Stimulated activated naive B cell treated with anti-CD40 and anti-IgM and Interleukin-4, amounts not matched to agents 10 μg/mL and 1 μg/mL and 100 μg/mL, for 72 hours (primary cell): ENCODE measurements at regions not wholly inside any gene's neighbourhood (a gene's known extent, or its start where the extent isn't known, plus 50 kb on each side); places are given as distances from the start of the nearest gene placed in this dataset.
A peak's percentile ranks its signal among the peaks of the same experiment; 100 is the strongest.
"Not testable (repeated sequence)": the region's sequence is repeated elsewhere in the genome, so short reads cannot be mapped to it uniquely, and the experiment has no call there.

Source experiments
- ATAC-seq, 2 donors: fragments of 150-1000 bp; cut with Tn5 transposase; replicated peaks; 2 replicates each; pipeline ENCODE4 v1.10.0; 2021; ENCODE audit warnings: moderate library complexity in 1 of 2
- DNase-seq: peaks from one replicate; pipeline ENCODE4 v3.0.0; 2021
- H3K27ac Mint-ChIP-seq: one replicate; pipeline ENCODE4 v1.8.0; 2022; ENCODE audit warnings: mild to moderate bottlenecking, mixed read lengths
- H3K27me3 Mint-ChIP-seq, 2 donors: one replicate each; pipeline ENCODE4 v1.8.0; 2022; ENCODE audit warnings: mixed read lengths in 2 of 2
- H3K36me3 Mint-ChIP-seq, 2 donors: one replicate each; pipeline ENCODE4 v1.8.0; 2022; ENCODE audit warnings: mixed read lengths in 2 of 2, mild to moderate bottlenecking in 1 of 2
- H3K4me1 Mint-ChIP-seq, 2 donors: one replicate each; pipeline ENCODE4 v1.8.0; 2022; ENCODE audit warnings: mixed read lengths in 2 of 2, mild to moderate bottlenecking in 1 of 2
- H3K4me3 Mint-ChIP-seq, 2 donors: one replicate each; pipeline ENCODE4 v1.8.0; 2022; ENCODE audit warnings: mild to moderate bottlenecking in 2 of 2, mixed read lengths in 2 of 2, moderate library complexity in 1 of 2
- H3K9me3 Mint-ChIP-seq, 2 donors: one replicate each; pipeline ENCODE4 v1.8.0; 2022; ENCODE audit warnings: mixed read lengths in 2 of 2, mild to moderate bottlenecking in 1 of 2

DNA sequence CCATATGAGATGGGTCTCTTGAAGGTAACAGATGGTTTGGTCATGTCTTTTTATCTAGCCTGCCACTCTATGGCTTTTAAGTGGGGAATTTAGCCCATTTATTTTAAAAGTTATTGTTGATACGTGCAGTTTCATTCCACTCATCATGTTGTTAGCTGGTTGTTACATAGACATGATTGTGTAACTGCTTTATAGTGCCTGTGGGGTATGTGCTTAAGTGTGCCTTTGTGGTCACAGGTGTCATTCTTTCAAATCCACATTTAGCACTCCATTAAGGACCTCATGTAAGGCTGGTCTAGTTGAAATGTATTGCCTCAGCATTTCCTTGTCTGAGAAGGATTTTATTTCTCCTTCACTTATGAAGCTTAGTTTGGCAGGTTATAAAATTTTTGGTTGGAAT, 263.8 kb upstream of the LUZP2 start:
- no peak overlapping the region for H3K27ac Mint-ChIP-seq
- no peaks in the 10 kb centered on the region for H3K4me1 Mint-ChIP-seq
- ATAC-seq = no peak
- H3K36me3 Mint-ChIP-seq = no peaks in the 10 kb centered on the region
- no peak for DNase-seq
- H3K27me3 Mint-ChIP-seq = no peaks in the 10 kb centered on the region
- H3K4me3 Mint-ChIP-seq = no peak overlapping the region
- H3K9me3 Mint-ChIP-seq = peaks cover 3 to 4% of the 10 kb centered on the region in 2 donors

DNA sequence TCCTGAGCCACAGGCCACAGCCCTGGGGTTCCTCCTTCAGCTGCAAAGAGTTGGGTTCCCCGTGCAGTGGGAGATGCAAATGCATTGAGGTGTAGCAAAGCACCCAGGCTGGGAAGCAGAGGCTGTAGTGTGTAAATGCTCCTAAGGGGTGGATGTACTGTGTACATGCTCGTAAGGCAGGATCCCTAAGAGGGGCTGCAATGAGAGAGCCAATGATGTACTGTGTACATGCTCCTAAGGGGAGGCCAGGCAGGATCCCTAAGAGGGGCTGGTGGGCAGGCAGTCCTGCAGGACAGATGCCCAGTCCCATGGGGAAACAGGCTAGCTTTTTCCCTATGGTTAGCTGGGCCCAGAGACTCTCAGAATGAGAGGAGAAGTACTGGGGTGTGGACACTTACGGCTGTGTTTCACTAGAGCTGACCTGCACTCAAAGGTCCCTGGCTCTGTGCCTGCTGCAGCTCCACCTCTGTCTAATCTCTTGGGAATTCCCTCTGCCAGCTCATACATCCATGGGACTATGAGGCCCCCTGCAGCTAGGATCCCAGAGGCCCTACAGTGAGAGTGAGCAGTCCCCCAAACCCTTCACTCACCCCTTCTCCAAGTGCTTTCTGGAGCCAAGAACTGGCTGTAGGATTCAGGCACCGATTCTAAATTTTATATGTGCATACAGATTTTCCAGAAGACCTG, 261.9 kb upstream of the LUZP2 start:
- H3K36me3 Mint-ChIP-seq = no peaks in the 10 kb centered on the region
- DNase-seq (no peak), ATAC-seq (no peak)
- H3K9me3 Mint-ChIP-seq = peaks cover 0 to 1% of the 10 kb centered on the region in 2 donors
- H3K4me3 Mint-ChIP-seq = no peak overlapping the region
- no peaks in the 10 kb centered on the region for H3K27me3 Mint-ChIP-seq
- no peaks in the 10 kb centered on the region for H3K4me1 Mint-ChIP-seq
- no peak overlapping the region for H3K27ac Mint-ChIP-seq

DNA sequence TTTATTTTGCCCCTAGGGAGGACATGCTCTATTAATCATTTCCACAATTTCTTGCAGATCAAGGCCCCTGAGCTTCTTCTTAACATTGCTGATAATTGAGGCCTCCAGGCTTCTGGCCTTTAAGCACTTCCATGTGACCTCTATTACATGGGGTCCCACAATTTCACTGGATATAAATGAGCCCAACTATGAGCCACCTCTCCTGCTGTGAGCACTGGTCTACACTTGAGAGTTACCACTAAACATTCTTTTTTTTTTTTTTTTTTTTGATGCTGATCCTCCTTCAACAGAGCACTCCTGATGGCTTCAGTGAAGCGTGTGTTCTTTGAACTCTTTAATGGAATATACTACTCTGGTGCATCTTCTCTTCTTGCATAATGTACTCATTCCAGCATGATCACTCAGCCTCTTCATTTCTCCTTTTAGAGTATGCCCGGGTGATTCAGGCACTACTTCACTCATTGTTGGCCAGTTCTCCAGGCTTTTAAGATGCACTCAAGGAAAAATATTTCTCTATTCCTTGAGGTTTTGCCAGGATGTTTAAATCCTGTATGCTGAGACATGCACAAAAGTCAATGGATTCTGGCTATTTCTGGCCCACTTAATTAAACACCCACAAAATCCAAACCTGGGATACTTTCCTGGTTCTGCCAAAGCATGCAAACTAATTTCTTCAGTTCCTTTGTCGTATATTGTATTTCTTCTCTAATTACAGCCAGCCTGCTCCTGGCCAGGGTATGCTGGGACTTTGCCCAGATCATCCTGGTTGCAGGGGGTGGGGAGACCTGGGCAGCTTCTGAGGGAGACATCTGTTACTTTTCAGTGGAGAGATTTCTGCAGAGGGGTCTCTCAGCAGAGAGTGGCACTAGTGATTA, 257.8 kb upstream of the LUZP2 start:
- Mint-ChIP-seq H3K27ac (no peak overlapping the region), H3K27me3 (no peaks in the 10 kb centered on the region), H3K9me3 (peaks cover 5 to 7% of the 10 kb centered on the region in 2 donors), H3K4me3 (no peak overlapping the region), H3K4me1 (peaks cover 0 to 4% of the 10 kb centered on the region in 2 donors), H3K36me3 (no peaks in the 10 kb centered on the region)
- DNase-seq (no peak), ATAC-seq (no peak)

DNA sequence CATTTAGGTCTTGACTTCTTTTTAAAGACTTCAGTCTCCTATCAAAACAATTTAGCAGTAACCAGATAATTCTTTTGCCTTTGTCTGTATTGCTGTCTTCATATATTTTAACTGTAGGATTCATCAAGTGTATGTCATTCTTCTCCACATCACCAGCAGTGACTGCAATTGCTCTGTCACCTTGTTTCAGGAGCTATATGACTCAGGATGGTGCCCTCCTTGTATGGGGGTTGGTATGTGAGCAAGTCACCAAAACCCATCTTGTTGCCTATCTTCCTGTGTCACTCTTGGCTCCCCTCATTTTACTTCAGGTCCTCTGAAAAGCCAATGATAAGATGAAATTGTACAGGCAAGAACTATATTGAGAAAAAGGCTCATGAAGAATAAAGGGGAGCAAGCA, 256.9 kb upstream of the LUZP2 start:
- Mint-ChIP-seq H3K36me3 (no peaks in the 10 kb centered on the region), H3K4me3 (no peak overlapping the region), H3K27me3 (no peaks in the 10 kb centered on the region), H3K27ac (no peak overlapping the region), H3K9me3 (peaks cover 5 to 7% of the 10 kb centered on the region in 2 donors), H3K4me1 (peaks cover 0 to 4% of the 10 kb centered on the region in 2 donors)
- ATAC-seq (no peak), DNase-seq (no peak)

DNA sequence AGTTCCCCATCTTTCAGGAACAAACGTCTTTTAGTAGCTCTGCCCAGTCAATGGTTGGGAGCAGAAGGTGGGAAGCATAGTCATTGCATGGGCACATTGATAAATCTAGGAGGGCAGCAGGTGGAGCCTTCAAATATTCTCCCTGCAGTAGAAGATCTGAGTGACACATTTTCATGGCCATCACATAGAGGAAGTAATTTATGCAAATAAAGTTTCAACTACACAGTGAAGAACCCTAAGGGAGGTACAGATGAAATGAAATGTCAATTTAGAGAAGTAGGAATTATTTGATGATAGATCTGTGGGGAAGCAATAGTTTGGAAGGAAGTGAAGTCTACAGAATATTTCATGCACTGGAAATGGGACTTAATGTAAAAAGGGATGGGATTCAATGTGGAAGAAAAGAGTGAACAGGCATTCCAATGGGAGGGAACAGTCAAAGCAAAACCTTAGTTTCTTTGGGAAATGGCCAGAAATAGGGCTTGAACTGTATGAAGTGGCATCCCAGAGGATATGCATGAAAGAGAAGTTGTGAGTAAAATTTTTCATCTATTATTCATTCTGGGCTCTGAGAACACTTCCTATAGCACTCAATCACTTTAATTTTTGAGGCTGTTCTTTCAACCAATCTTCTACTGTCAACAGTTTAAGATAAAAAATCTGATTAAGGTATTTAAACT, 256.2 kb upstream of the LUZP2 start:
- H3K36me3 Mint-ChIP-seq = no peaks in the 10 kb centered on the region
- H3K4me3 Mint-ChIP-seq = no peak overlapping the region
- ATAC-seq (peak; percentile 70 to 79), DNase-seq (no peak)
- H3K9me3 Mint-ChIP-seq = peaks cover 5 to 7% of the 10 kb centered on the region in 2 donors
- no peaks in the 10 kb centered on the region for H3K27me3 Mint-ChIP-seq
- peaks cover 0 to 4% of the 10 kb centered on the region in 2 donors for H3K4me1 Mint-ChIP-seq
- no peak overlapping the region for H3K27ac Mint-ChIP-seq

DNA sequence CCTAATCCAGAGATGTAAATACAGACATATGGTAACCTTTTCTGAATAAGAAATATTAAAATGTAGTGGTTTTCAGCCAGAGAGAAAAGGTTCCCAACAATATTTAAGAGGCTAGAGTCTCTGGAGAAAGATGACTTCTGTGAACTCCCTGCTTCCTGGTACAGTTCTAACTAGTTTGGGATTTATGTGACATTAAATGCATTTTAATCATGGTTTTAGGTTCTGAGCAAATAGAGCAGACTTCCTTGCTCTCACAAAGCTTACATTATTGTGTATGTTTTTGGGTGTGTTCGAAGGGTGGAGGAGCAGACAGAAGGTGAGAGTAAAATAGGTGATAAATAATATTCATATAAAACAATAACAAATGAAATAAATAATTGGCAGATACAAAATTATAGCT, 250.1 kb upstream of the LUZP2 start:
- no peak for DNase-seq
- H3K36me3 Mint-ChIP-seq = no peaks in the 10 kb centered on the region
- H3K27ac Mint-ChIP-seq = no peak overlapping the region
- ATAC-seq = no peak
- peaks cover 3 to 5% of the 10 kb centered on the region in 2 donors for H3K9me3 Mint-ChIP-seq
- no peaks in the 10 kb centered on the region for H3K4me1 Mint-ChIP-seq
- H3K27me3 Mint-ChIP-seq = no peaks in the 10 kb centered on the region
- H3K4me3 Mint-ChIP-seq = no peak overlapping the region

DNA sequence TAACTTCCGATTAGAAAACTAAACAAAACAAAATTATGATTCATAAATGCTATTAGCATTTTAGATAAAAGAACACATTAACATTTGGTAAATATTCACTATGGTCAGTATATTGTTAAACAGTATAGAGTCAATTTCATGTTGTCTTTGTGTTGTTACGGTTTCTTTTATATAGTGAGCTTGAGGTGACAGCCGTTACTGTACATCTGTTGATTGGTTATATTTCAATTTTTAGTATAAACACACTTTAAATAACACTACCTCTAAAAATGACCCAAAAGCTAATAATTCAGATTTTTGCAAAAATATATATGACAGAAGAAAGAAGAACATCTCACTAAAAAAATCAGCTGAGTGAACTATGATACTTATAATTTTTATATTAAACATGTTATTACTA, 249.0 kb upstream of the LUZP2 start:
- Mint-ChIP-seq H3K27ac (no peak overlapping the region), H3K9me3 (peaks cover 3 to 5% of the 10 kb centered on the region in 2 donors), H3K27me3 (no peaks in the 10 kb centered on the region), H3K4me1 (no peaks in the 10 kb centered on the region), H3K4me3 (no peak overlapping the region), H3K36me3 (no peaks in the 10 kb centered on the region)
- ATAC-seq = no peak
- no peak for DNase-seq

DNA sequence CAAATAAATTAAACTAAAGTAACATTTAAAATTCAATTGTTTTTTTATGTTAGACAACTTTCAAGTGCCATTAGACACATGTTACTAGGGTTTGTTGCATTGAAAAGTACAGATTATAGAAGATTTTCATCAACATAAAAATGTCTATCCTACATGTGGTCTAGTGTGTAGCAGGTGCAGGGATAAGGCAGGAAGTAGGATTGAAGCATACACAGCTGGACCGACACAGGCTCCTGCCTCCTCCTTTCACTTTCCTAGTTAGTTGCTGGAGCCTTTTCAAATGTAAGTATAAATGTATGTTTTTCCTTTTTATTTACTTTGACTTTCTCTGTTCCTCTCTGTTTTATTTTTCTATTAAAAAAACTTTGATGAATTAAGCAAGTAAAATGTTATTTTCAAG, 246.9 kb upstream of the LUZP2 start:
- no peak for DNase-seq
- no peaks in the 10 kb centered on the region for H3K4me1 Mint-ChIP-seq
- no peak overlapping the region for H3K27ac Mint-ChIP-seq
- no peaks in the 10 kb centered on the region for H3K9me3 Mint-ChIP-seq
- no peaks in the 10 kb centered on the region for H3K27me3 Mint-ChIP-seq
- no peaks in the 10 kb centered on the region for H3K36me3 Mint-ChIP-seq
- ATAC-seq = no peak
- no peak overlapping the region for H3K4me3 Mint-ChIP-seq

DNA sequence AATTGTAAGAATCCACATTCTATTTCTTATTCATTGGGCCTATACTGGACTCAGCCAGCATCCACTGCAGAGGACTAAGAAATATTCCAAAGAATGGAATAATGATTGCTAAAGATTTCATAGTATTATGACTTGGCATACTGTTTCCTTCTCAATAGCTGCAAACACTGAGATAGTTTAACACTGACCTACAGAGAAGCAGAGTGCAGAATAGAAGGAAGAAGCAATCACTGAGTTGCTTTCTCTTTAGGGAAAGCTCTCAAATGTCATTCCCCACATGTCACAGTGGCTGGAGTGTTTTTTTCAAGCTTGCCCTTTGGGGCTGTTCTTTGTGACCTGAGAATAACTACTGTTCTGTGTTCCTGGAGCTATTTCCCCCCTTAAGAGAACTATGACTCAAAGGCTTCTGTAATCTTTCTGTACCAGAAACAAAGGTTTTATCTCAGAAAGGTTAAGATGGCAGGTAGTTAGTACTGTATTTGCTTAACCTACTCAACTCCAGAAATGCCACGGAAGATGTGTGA, 243.6 kb upstream of the LUZP2 start:
- DNase-seq (no peak), ATAC-seq (no peak)
- H3K9me3 Mint-ChIP-seq = no peaks in the 10 kb centered on the region
- H3K4me3 Mint-ChIP-seq = no peak overlapping the region
- no peak overlapping the region for H3K27ac Mint-ChIP-seq
- H3K27me3 Mint-ChIP-seq = no peaks in the 10 kb centered on the region
- H3K36me3 Mint-ChIP-seq = no peaks in the 10 kb centered on the region
- H3K4me1 Mint-ChIP-seq = no peaks in the 10 kb centered on the region

DNA sequence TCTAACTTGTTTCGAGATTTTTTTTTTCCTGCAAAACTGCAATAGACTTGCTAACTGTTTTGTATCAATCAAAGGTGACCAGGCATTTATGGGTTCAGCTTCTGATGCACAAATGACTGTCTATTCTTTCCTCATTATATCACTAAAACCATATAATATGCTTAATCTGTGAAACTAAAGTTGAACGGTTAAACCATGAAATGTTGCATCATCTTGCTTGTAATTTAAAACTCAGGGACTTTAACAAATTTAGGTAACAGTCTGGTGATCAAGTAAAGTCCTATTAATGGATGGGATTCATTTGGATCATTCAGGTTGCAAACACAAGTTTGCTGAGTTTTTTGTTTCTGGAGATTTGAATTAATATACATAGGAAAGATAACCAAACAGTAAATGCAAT, 232.0 kb upstream of the LUZP2 start:
- Mint-ChIP-seq H3K27ac (no peak overlapping the region), H3K9me3 (peaks cover 4% of the 10 kb centered on the region in 2 donors), H3K4me3 (no peak overlapping the region), H3K27me3 (no peaks in the 10 kb centered on the region), H3K4me1 (no peaks in the 10 kb centered on the region), H3K36me3 (no peaks in the 10 kb centered on the region)
- no peak for DNase-seq
- ATAC-seq = no peak

DNA sequence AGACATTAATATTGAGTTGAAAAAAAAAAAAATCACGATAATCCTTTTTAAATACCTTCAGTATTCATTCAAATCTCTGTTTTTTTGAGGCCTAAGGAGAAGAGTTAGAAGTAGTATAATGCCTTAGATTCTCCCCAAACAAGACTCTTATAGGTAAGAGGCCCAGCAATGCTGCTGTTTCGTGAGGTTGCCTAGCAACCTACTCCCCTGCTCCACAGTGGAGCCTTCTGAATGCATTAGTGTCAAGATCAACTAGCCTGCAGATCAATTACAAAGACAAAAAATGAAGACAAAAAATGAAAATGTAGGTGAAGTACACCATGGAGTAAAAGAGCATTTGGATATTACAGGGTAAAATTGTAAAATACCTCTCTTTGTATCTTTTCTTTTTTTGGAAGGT, 229.8 kb upstream of the LUZP2 start:
- peaks cover 4% of the 10 kb centered on the region in 2 donors for H3K9me3 Mint-ChIP-seq
- ATAC-seq (no peak), DNase-seq (no peak)
- no peak overlapping the region for H3K4me3 Mint-ChIP-seq
- H3K27me3 Mint-ChIP-seq = no peaks in the 10 kb centered on the region
- no peaks in the 10 kb centered on the region for H3K4me1 Mint-ChIP-seq
- no peak overlapping the region for H3K27ac Mint-ChIP-seq
- H3K36me3 Mint-ChIP-seq = no peaks in the 10 kb centered on the region

DNA sequence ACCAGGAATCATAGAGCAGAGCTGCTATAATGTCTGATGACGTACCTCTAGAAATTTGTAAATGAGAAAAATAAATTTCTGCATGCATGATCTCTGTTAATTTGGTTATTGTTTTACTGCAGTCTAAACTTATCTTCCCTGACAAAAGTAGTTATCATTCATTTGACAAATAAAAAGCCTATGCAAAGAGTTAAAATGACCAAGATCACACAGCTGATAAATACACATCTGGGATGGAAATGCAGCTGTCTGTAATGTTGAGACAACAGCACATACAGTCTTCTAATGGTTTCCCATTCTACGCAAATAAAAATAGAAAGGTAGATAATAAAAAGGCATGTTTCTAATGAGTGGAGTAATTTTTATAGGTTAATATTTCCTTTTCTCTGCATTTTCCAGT, 225.1 kb upstream of the LUZP2 start:
- ATAC-seq (no peak), DNase-seq (no peak)
- Mint-ChIP-seq H3K36me3 (no peaks in the 10 kb centered on the region), H3K9me3 (peaks cover 4 to 10% of the 10 kb centered on the region in 2 donors), H3K4me3 (no peak overlapping the region), H3K4me1 (no peaks in the 10 kb centered on the region), H3K27ac (no peak overlapping the region), H3K27me3 (no peaks in the 10 kb centered on the region)

DNA sequence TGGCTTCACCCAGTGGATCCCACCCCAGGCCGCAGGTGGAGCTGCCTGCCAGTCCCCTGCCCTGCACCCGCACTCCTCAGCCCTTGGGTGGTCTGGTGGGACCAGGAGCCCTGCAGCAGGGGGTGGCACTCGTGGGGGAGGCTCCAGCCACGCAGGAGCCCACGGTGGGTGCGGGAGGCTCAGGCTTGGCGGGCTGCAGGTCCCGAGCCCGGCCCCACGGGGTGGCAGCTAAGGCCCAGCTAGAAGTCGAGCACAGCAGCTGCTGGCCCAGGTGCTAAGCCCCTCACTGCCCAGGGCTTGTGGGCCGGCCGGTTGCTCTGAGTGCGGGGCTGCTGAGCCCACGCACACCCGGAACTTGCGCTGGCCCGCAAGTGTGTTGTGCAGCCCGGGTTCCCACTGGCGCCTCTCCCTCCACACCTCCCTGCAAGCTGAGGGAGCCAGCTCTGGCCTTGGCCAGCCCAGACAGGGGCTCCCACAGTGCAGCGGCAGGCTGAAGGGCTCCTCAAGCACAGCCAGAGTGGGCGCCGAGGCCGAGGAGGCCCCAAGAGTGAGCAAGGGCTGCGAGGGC, 222.6 kb upstream of the LUZP2 start:
- not testable (repeated sequence) for DNase-seq, ATAC-seq, H3K4me1 Mint-ChIP-seq, H3K27me3 Mint-ChIP-seq, H3K9me3 Mint-ChIP-seq, H3K27ac Mint-ChIP-seq, H3K4me3 Mint-ChIP-seq, H3K36me3 Mint-ChIP-seq

DNA sequence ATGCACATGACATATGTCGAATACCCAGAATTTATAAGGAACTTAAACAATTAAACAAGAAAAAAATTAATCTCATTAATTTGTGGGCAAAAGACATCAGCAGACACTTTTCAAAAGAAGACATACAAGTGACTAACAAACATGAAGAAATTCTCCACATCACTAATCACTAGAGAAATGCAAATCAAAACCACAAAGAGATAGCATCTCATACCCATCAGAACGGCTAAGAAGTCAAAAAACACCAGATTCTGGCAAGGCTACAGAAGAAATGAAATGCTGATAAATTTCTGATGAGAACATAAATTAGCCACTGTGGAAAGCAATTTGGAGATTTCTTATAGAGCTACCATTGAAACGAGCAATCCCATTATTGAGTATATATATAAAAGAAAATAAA, 210.6 kb upstream of the LUZP2 start:
- no peak overlapping the region for H3K4me3 Mint-ChIP-seq
- DNase-seq (no peak), ATAC-seq (no peak)
- no peaks in the 10 kb centered on the region for H3K4me1 Mint-ChIP-seq
- peaks cover 4 to 10% of the 10 kb centered on the region in 2 donors for H3K9me3 Mint-ChIP-seq
- H3K36me3 Mint-ChIP-seq = no peaks in the 10 kb centered on the region
- no peak overlapping the region for H3K27ac Mint-ChIP-seq
- H3K27me3 Mint-ChIP-seq = no peaks in the 10 kb centered on the region
